Mesenchymal stem cell (in vitro differentiated cells and primary cell): ENCODE measurements at regions not wholly inside any gene's neighbourhood (a gene's known extent, or its start where the extent isn't known, plus 50 kb on each side); places are given as distances from the start of the nearest gene placed in this dataset.

Experiments used
- DNase-seq: peaks from one replicate; pipeline ENCODE4 v3.0.0-alpha.2; 2013
- H2AFZ ChIP-seq: one replicate; pipeline ENCODE4 v1.6.1; 2013; ENCODE audit warnings: low read depth, mild to moderate bottlenecking, control low read depth, inconsistent platforms, low read length, moderate library complexity
- H2AK5ac ChIP-seq: 2 replicates; pipeline ENCODE4 v1.6.1; 2013; ENCODE audit warnings: low read length, moderate library complexity, mild to moderate bottlenecking, inconsistent platforms; ENCODE audit not compliant: severe bottlenecking
- H2BK120ac ChIP-seq: one replicate; pipeline ENCODE4 v1.6.1; 2013; ENCODE audit warnings: low read depth, mild to moderate bottlenecking, inconsistent platforms, low read length, moderate library complexity
- H2BK12ac ChIP-seq, 2 experiments: one replicate each; pipeline ENCODE4 v1.6.1; 2013; ENCODE audit warnings: inconsistent platforms in 2 of 2, low read length in 2 of 2, mild to moderate bottlenecking in 2 of 2, moderate library complexity in 2 of 2, control low read depth in 1 of 2
- H2BK15ac ChIP-seq: one replicate; pipeline ENCODE4 v1.6.1; 2013; ENCODE audit warnings: mild to moderate bottlenecking, low read depth, inconsistent platforms; ENCODE audit not compliant: poor library complexity, severe bottlenecking
- H2BK5ac ChIP-seq: 2 replicates; pipeline ENCODE4 v1.6.1; 2013; ENCODE audit warnings: low read depth, mild to moderate bottlenecking, low read length, control low read depth, inconsistent platforms; ENCODE audit not compliant: poor library complexity, severe bottlenecking
- H3K14ac ChIP-seq, 2 experiments: one replicate each; pipeline ENCODE4 v1.6.1; 2013; ENCODE audit warnings: inconsistent platforms in 2 of 2, low read length in 2 of 2, control low read depth in 1 of 2, mild to moderate bottlenecking in 1 of 2, moderate library complexity in 1 of 2
- H3K18ac ChIP-seq, 2 experiments: one replicate each; pipeline ENCODE4 v1.6.1; 2013; ENCODE audit warnings: inconsistent platforms in 2 of 2, low read length in 2 of 2, control low read depth in 1 of 2, low read depth in 1 of 2, mild to moderate bottlenecking in 1 of 2
- H3K23ac ChIP-seq, 2 experiments: one replicate each; pipeline ENCODE4 v1.6.1; 2013; ENCODE audit warnings: inconsistent platforms in 2 of 2, low read length in 2 of 2, mild to moderate bottlenecking in 2 of 2, moderate library complexity in 2 of 2, control low read depth in 1 of 2
- H3K27ac ChIP-seq: 2 replicates; pipeline ENCODE4 v1.5.1; 2013; ENCODE audit warnings: mild to moderate bottlenecking, moderate library complexity, low read length, control low read depth, inconsistent platforms; ENCODE audit not compliant: poor library complexity, severe bottlenecking
- H3K27me3 ChIP-seq, 2 experiments: 2 replicates each; pipeline versions ENCODE4 v1.6.1 to v1.7.0; 2013; ENCODE audit warnings: low read length in 2 of 2, mild to moderate bottlenecking in 2 of 2, moderate library complexity in 2 of 2, control low read depth in 1 of 2, inconsistent platforms in 1 of 2; ENCODE audit not compliant: control insufficient read depth in 1 of 2, insufficient read depth in 1 of 2
- H3K36me3 ChIP-seq, 2 experiments: 2 replicates each; pipeline versions ENCODE4 v1.6.1 to v1.7.0; 2013; ENCODE audit warnings: low read length in 2 of 2, control low read depth in 1 of 2, inconsistent platforms in 1 of 2, low read depth in 1 of 2, mild to moderate bottlenecking in 1 of 2; ENCODE audit not compliant: insufficient read depth in 2 of 2, control insufficient read depth in 1 of 2
- H3K4ac ChIP-seq, 2 experiments: one replicate each; pipeline ENCODE4 v1.6.1; 2013; ENCODE audit warnings: inconsistent platforms in 2 of 2, low read length in 2 of 2, mild to moderate bottlenecking in 2 of 2, moderate library complexity in 2 of 2, control low read depth in 1 of 2, low read depth in 1 of 2
- H3K4me1 ChIP-seq: 2 replicates; pipeline ENCODE4 v1.6.1; 2013; ENCODE audit warnings: low read depth, low read length, control low read depth; ENCODE audit not compliant: control insufficient read depth, insufficient read depth
- H3K4me2 ChIP-seq: 2 replicates; pipeline ENCODE4 v1.6.1; 2013; ENCODE audit warnings: low read length, mild to moderate bottlenecking, inconsistent platforms; ENCODE audit not compliant: poor library complexity, severe bottlenecking
- H3K4me3 ChIP-seq, 2 experiments: 2 replicates each; pipeline versions ENCODE4 v1.5.1 to v1.7.0; 2013; ENCODE audit warnings: low read length in 2 of 2, mild to moderate bottlenecking in 2 of 2, control low read depth in 1 of 2, low read depth in 1 of 2; ENCODE audit not compliant: insufficient read depth in 1 of 2
- H3K79me1 ChIP-seq: replicated peaks from 2 replicates; pipeline ENCODE4 v1.6.1; 2013; ENCODE audit warnings: mild to moderate bottlenecking, control low read depth, low read length, inconsistent platforms; ENCODE audit not compliant: poor library complexity, severe bottlenecking
- H3K9ac ChIP-seq: 2 replicates; pipeline ENCODE4 v1.7.0; 2013; ENCODE audit warnings: mild to moderate bottlenecking, low read length, moderate library complexity
- H3K9me3 ChIP-seq: 2 replicates; pipeline ENCODE4 v1.7.0; 2013; ENCODE audit warnings: mild to moderate bottlenecking, low read length; ENCODE audit not compliant: control insufficient read depth
- H4K8ac ChIP-seq: one replicate; pipeline ENCODE4 v1.6.1; 2013; ENCODE audit warnings: inconsistent platforms, mild to moderate bottlenecking, low read length, moderate library complexity
- H4K91ac ChIP-seq: one replicate; pipeline ENCODE4 v1.6.1; 2013; ENCODE audit warnings: mild to moderate bottlenecking, low read length, inconsistent platforms
- WGBS: methylation state at CpG from one replicate; pipeline ENCODE4 v1.1.7; 2013; ENCODE audit warnings: mixed read lengths; 5-methylcytosine and 5-hydroxymethylcytosine counted together

DNA sequence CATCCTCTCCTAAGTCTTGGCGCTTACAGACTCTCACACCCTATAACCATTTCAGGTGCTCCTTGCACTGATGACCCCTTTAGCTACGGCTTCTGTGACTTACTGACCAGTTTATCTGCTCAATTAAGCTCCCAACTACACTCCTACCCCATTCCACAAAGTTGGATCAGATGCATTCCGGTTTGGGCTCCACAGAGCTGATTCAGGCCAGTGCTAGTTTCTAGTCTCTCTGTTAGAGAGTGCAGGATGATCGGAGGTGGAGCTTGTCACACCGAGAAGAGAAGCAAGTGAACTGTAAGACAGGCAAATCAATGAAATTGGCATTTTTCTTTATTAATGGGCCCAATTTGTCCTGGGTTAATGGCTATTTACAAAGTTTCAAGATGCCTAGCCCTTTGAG is 436.8 kb upstream of the CADM1 start:
- H3K4me3 ChIP-seq: no peak overlapping the region
- H3K36me3 ChIP-seq: no peaks in the 10 kb centered on the region
- H4K8ac ChIP-seq: peak overlapping the region; percentile 52
- no peaks in the 10 kb centered on the region for H3K79me1 ChIP-seq
- DNase-seq: no peak
- peak overlapping the region; percentile 61 for H2AK5ac ChIP-seq
- peak overlapping the region; percentile 2 to 59 for H3K4ac ChIP-seq
- H3K9ac ChIP-seq: peak overlapping the region; percentile 42
- no peak overlapping the region for H3K23ac ChIP-seq
- peak overlapping the region in 1 of 2 experiments; percentile 17 for H2BK12ac ChIP-seq
- no peaks in the 10 kb centered on the region for H3K9me3 ChIP-seq
- WGBS: 79% methylated on average over 5 of the region's 5 CpGs
- no peak overlapping the region for H2BK120ac ChIP-seq
- H3K14ac ChIP-seq: no peak overlapping the region
- H3K4me2 ChIP-seq: no peak overlapping the region
- peaks cover 0 to 11% of the 10 kb centered on the region in 2 experiments for H3K27me3 ChIP-seq
- H3K4me1 ChIP-seq: peaks cover 19% of the 10 kb centered on the region
- peak overlapping the region in 1 of 2 experiments; percentile 68 for H3K18ac ChIP-seq
- H2AFZ ChIP-seq: no peak overlapping the region
- peak overlapping the region; percentile 4 for H3K27ac ChIP-seq
- no peak overlapping the region for H4K91ac ChIP-seq
- no peak overlapping the region for H2BK15ac ChIP-seq
- no peak overlapping the region for H2BK5ac ChIP-seq

- no peak overlapping the region for H4K8ac ChIP-seq
Measured at GRCh38 chr11:115939731-115940421, 435.7 kb upstream of the CADM1 start.

GRCh38 chr11:115939104-115939730 is 435.0 kb upstream of the CADM1 start:
- H2BK12ac ChIP-seq: no peak overlapping the region
- no peak overlapping the region for H3K4me3 ChIP-seq
- H3K4ac ChIP-seq: no peak overlapping the region
- H4K91ac ChIP-seq: no peak overlapping the region
- H3K4me2 ChIP-seq: peak overlapping the region; percentile 7
- H3K4me1 ChIP-seq: peaks cover 17% of the 10 kb centered on the region
- no peaks in the 10 kb centered on the region for H3K36me3 ChIP-seq
- no peak overlapping the region for H2AFZ ChIP-seq
- peak overlapping the region in 1 of 2 experiments; percentile 76 for H3K18ac ChIP-seq
- 67% methylated on average over 6 of the region's 6 CpGs for WGBS
- peaks cover 0 to 15% of the 10 kb centered on the region in 2 experiments for H3K27me3 ChIP-seq
- no peak overlapping the region for H2BK120ac ChIP-seq
- H3K14ac ChIP-seq: no peak overlapping the region
- no peak overlapping the region for H3K9ac ChIP-seq
- H4K8ac ChIP-seq: no peak overlapping the region
- no peaks in the 10 kb centered on the region for H3K79me1 ChIP-seq
- peak; percentile 30 for DNase-seq
- no peak overlapping the region for H3K23ac ChIP-seq
- H3K27ac ChIP-seq: peak overlapping the region; percentile 39
- H2BK15ac ChIP-seq: no peak overlapping the region
- H3K9me3 ChIP-seq: no peaks in the 10 kb centered on the region
- peak overlapping the region; percentile 60 for H2AK5ac ChIP-seq
- H2BK5ac ChIP-seq: no peak overlapping the region

More at GRCh38 chr11:115939731-115940421, 435.7 kb upstream of the CADM1 start:
- no peak overlapping the region for H3K4me3 ChIP-seq
- H2BK15ac ChIP-seq: no peak overlapping the region
- peak overlapping the region in 1 of 2 experiments; percentile 68 for H3K14ac ChIP-seq
- H2BK12ac ChIP-seq: peak overlapping the region in 1 of 2 experiments; percentile 17
- H3K4me2 ChIP-seq: peak overlapping the region; percentile 7
- peak overlapping the region; percentile 39 for H3K27ac ChIP-seq
- no peaks in the 10 kb centered on the region for H3K36me3 ChIP-seq
- no peaks in the 10 kb centered on the region for H3K79me1 ChIP-seq
- H2BK5ac ChIP-seq: no peak overlapping the region
- no peak for DNase-seq
- no peaks in the 10 kb centered on the region for H3K9me3 ChIP-seq
- WGBS: 79% methylated on average over 7 of the region's 7 CpGs
- H2BK120ac ChIP-seq: no peak overlapping the region
- peak overlapping the region in 1 of 2 experiments; percentile 76 for H3K18ac ChIP-seq
- no peak overlapping the region for H3K9ac ChIP-seq
- no peak overlapping the region for H3K4ac ChIP-seq
- no peak overlapping the region for H3K23ac ChIP-seq
- no peak overlapping the region for H2AFZ ChIP-seq
- peaks cover 0 to 18% of the 10 kb centered on the region in 2 experiments for H3K27me3 ChIP-seq
- H4K91ac ChIP-seq: no peak overlapping the region
- H2AK5ac ChIP-seq: peak overlapping the region; percentile 60
- peaks cover 19% of the 10 kb centered on the region for H3K4me1 ChIP-seq

- no peak overlapping the region for H2BK5ac ChIP-seq
- WGBS: 79% methylated on average over 3 of the region's 4 CpGs
- no peak overlapping the region for H4K8ac ChIP-seq
- no peak overlapping the region for H2BK12ac ChIP-seq
- H4K91ac ChIP-seq: no peak overlapping the region
- no peak overlapping the region for H3K27ac ChIP-seq
- H3K23ac ChIP-seq: no peak overlapping the region
- no peak overlapping the region for H2BK120ac ChIP-seq
- no peak overlapping the region for H3K18ac ChIP-seq
- no peak overlapping the region for H3K9ac ChIP-seq
- DNase-seq: no peak
- H3K4ac ChIP-seq: no peak overlapping the region
- no peaks in the 10 kb centered on the region for H3K79me1 ChIP-seq
- no peak overlapping the region for H3K4me2 ChIP-seq
- H2AFZ ChIP-seq: no peak overlapping the region
- no peaks in the 10 kb centered on the region for H3K9me3 ChIP-seq
- no peak overlapping the region for H2BK15ac ChIP-seq
- H3K36me3 ChIP-seq: no peaks in the 10 kb centered on the region
- peaks cover 0 to 54% of the 10 kb centered on the region in 2 experiments for H3K27me3 ChIP-seq
- H3K4me3 ChIP-seq: no peak overlapping the region
- no peak overlapping the region for H2AK5ac ChIP-seq
- peaks cover 14% of the 10 kb centered on the region for H3K4me1 ChIP-seq
- H3K14ac ChIP-seq: no peak overlapping the region
Measured at GRCh38 chr11:115933564-115933963, 429.3 kb upstream of the CADM1 start.
